ENCODE measurements at regions not wholly inside any gene's neighbourhood (a gene's known extent, or its start where the extent isn't known, plus 50 kb on each side); places are given as distances from the start of the nearest gene placed in this dataset.

- no peaks in the 10 kb centered on the region for H3K27me3 Mint-ChIP-seq
- H3K9me3 ChIP-seq (ENCODE audit: control insufficient read depth, low read length, poor library complexity, severe bottlenecking): no peaks in the 10 kb centered on the region
- H3K4me3 Mint-ChIP-seq: no peak overlapping the region
- no peaks in the 10 kb centered on the region for H3K4me1 Mint-ChIP-seq
- DNase-seq (no peak), ATAC-seq (no peak)
- no peak overlapping the region for H3K27ac Mint-ChIP-seq
- no peaks in the 10 kb centered on the region for H3K36me3 Mint-ChIP-seq (ENCODE audit: low read depth)
Observed at GRCh38 chr21:27372381-27372780, 405.5 kb upstream of the ADAMTS5 start.

GRCh38 chr21:27371975-27372331 lies 405.1 kb upstream of the ADAMTS5 start:
- Mint-ChIP-seq H3K27ac (no peak overlapping the region), H3K36me3 (ENCODE audit: low read depth) (no peaks in the 10 kb centered on the region), H3K4me3 (no peak overlapping the region), H3K4me1 (no peaks in the 10 kb centered on the region), H3K27me3 (no peaks in the 10 kb centered on the region)
- DNase-seq (no peak), ATAC-seq (no peak)
- no peaks in the 10 kb centered on the region for H3K9me3 ChIP-seq (ENCODE audit: control insufficient read depth, low read length, poor library complexity, severe bottlenecking)

DNA sequence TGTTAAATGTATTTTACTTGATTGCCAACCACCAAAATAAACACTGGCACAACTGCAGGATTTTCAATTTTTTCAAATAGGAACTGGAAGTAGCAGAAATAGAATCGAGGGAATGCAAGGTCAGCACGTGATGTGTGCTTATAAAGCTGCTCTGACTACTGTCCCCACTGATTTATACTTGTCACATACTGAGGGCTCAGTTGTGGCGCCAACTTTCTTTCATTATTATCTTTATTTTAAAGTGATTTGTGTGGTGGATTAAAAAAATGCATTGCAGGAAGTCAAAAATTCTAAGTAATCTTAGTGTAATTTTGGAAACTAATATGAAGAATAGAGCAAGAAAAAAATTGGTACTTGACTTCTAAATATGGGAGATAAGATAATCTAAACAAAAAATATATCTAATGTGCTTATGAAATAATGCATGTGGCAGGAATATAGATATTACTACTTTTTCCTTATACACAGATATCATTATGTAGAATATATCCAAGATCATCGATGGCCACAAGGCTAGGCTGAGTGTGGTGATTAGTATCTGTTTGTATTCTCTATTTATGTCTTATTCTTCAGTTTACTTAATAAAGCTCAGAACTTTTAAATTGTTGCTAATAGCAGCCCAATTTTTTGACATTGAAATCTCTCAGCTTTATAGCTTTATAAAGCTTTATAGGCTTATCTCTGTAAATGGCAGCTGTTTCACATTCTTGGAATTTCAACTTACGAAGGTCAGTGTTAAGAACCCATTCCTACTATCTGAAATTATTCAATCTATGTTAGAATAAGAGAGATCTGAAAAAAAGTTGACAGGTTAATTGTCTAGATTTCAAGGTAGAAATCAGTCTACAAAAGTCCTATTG lies 404.5 kb upstream of the ADAMTS5 start:
- DNase-seq: no peak
- H3K4me3 Mint-ChIP-seq: no peak overlapping the region
- no peak overlapping the region for H3K27ac Mint-ChIP-seq
- ATAC-seq: no peak
- H3K9me3 ChIP-seq (ENCODE audit: control insufficient read depth, low read length, poor library complexity, severe bottlenecking): no peaks in the 10 kb centered on the region
- H3K27me3 Mint-ChIP-seq: no peaks in the 10 kb centered on the region
- no peaks in the 10 kb centered on the region for H3K36me3 Mint-ChIP-seq (ENCODE audit: low read depth)
- H3K4me1 Mint-ChIP-seq: no peaks in the 10 kb centered on the region

- H3K4me3 Mint-ChIP-seq: no peak overlapping the region
- ATAC-seq: no peak
- no peak for DNase-seq
- no peaks in the 10 kb centered on the region for H3K27me3 Mint-ChIP-seq
- no peaks in the 10 kb centered on the region for H3K36me3 Mint-ChIP-seq (ENCODE audit: low read depth)
- H3K4me1 Mint-ChIP-seq: no peaks in the 10 kb centered on the region
- no peaks in the 10 kb centered on the region for H3K9me3 ChIP-seq (ENCODE audit: control insufficient read depth, low read length, poor library complexity, severe bottlenecking)
- no peak overlapping the region for H3K27ac Mint-ChIP-seq
Observed at GRCh38 chr21:27369978-27370571, 403.2 kb upstream of the ADAMTS5 start.

DNA sequence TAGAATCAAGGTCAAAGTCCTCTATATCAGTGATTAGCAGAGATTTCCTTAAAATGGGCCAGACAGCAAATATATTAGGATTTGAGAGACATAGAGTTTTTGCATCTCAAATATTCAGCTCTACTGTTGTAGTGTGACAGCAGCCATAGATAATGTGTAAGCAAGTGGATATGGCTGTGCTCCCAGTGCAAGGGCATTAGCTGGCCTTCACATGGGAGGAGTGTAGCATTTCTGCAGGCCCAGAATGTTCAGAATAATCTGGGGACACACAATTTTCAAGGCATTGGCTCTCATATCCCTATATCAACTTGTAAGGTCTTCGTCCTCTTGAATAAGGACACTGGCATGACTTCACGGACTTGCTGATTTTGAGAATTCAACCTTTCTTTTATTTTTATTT lies 402.3 kb upstream of the ADAMTS5 start:
- H3K36me3 Mint-ChIP-seq (ENCODE audit: low read depth): no peaks in the 10 kb centered on the region
- DNase-seq (no peak), ATAC-seq (no peak)
- no peaks in the 10 kb centered on the region for H3K27me3 Mint-ChIP-seq
- no peaks in the 10 kb centered on the region for H3K4me1 Mint-ChIP-seq
- no peaks in the 10 kb centered on the region for H3K9me3 ChIP-seq (ENCODE audit: control insufficient read depth, low read length, poor library complexity, severe bottlenecking)
- no peak overlapping the region for H3K27ac Mint-ChIP-seq
- H3K4me3 Mint-ChIP-seq: no peak overlapping the region

DNA sequence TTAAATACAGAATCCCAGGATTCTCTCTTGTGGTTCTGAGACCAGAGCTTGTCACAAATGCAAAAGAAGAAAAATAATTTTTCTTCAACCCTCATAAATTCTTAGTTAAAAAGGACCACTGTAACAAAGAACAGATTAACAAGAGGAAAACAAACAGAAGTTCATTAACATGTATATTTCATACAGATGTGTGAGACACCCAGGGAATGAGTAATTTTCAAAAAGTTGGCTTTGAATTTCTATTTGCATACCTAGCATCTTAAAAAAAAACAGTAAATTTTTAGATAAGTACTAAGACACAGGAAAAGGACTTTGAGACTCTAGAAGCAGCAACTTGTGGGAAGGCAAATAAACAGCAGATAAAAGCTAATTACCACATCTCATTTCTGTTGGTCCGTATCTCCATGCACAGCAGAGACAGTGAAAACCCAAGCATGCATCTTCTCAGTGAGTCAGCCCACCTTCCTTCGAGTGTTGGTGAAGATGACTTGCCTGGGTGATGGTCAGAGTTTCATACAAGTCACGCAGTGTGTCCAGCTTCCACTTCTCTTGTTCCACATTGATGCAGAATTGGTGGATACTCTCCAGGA lies 399.9 kb upstream of the ADAMTS5 start:
- Mint-ChIP-seq H3K27ac (no peak overlapping the region), H3K36me3 (ENCODE audit: low read depth) (no peaks in the 10 kb centered on the region), H3K4me3 (no peak overlapping the region), H3K27me3 (no peaks in the 10 kb centered on the region), H3K4me1 (no peaks in the 10 kb centered on the region)
- DNase-seq: no peak
- no peaks in the 10 kb centered on the region for H3K9me3 ChIP-seq (ENCODE audit: control insufficient read depth, low read length, poor library complexity, severe bottlenecking)
- no peak for ATAC-seq

DNA sequence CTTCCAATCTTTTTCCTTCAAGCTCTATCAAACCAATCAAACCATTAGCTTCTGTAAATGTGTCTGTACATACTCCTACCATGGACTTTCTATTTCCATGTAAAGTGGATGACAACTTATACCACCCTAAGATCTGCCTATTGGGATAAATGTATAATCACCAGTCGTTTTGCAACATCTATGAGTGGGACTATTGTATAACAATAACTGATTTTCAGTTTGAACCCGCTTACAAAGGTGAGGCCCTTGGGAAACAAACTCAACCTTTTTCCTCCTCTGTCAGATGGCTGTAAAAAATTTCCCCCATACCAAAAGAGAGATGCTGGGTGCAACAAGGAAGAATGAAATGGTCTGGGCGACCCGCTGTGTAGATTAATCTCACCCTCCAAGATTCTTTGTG lies 399.1 kb upstream of the ADAMTS5 start:
- Mint-ChIP-seq H3K27me3 (no peaks in the 10 kb centered on the region), H3K4me3 (no peak overlapping the region), H3K36me3 (ENCODE audit: low read depth) (no peaks in the 10 kb centered on the region), H3K4me1 (no peaks in the 10 kb centered on the region), H3K27ac (no peak overlapping the region)
- no peaks in the 10 kb centered on the region for H3K9me3 ChIP-seq (ENCODE audit: control insufficient read depth, low read length, poor library complexity, severe bottlenecking)
- DNase-seq (no peak), ATAC-seq (no peak)

GRCh38 chr21:27365394-27365793 lies 398.5 kb upstream of the ADAMTS5 start:
- ATAC-seq: no peak
- DNase-seq: no peak
- H3K9me3 ChIP-seq (ENCODE audit: control insufficient read depth, low read length, poor library complexity, severe bottlenecking): no peaks in the 10 kb centered on the region
- Mint-ChIP-seq H3K27me3 (no peaks in the 10 kb centered on the region), H3K4me1 (no peaks in the 10 kb centered on the region), H3K27ac (no peak overlapping the region), H3K36me3 (ENCODE audit: low read depth) (no peaks in the 10 kb centered on the region), H3K4me3 (no peak overlapping the region)

DNA sequence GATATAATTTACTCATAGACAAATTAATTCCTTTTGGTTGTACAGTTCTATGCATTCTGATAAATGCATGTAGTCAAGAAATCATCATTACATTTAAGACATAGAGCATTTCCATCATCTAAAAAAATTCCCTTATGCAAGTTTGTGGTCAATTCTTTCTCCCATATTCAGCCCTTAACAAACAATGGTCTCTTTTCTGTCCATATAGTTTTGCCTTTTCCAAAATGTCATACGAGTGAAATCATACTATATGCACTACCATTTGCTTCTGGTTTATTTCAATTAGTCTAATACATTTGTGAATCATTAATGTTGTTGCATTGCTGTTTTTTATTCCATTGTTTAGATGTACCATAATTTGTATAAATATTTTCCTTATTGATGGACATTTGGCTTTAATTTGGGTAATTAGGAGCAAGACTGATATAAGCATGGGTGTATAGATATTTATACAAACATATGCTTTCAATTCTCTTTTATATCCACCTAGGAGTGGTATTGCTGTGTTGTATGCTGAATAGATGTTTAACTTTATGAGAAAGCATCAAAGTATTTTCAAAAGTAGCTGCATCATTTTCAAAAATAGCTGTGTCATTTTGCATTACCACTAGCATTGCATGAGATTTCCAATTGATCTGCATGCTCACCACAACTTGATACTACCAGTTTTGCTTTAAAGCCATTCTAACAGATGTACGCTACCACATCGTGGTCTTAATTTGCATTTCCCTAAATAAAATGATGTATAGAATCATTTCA lies 397.0 kb upstream of the ADAMTS5 start:
- Mint-ChIP-seq H3K4me3 (no peak overlapping the region), H3K27me3 (no peaks in the 10 kb centered on the region), H3K4me1 (no peaks in the 10 kb centered on the region), H3K36me3 (ENCODE audit: low read depth) (no peaks in the 10 kb centered on the region), H3K27ac (no peak overlapping the region)
- ATAC-seq: no peak
- no peaks in the 10 kb centered on the region for H3K9me3 ChIP-seq (ENCODE audit: control insufficient read depth, low read length, poor library complexity, severe bottlenecking)
- DNase-seq: no peak

DNA sequence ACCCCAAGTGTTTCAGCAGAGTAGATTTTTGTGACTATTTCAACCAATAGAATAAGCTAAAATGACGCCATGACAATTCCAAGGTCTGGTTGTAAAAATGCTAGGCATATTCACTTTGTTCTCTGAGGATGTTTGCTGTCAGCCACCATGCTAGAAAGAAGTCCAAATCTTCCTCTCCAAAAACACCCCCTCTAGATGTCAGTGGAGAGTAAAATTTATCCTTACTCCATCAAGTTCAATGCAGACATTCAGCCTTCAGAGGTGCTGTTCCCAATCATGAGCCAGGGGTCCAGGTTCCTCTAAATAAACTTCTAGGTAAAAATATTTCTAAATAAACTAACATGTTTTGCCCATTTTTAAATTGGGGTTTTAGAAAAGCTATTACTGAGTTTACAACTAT lies 395.4 kb upstream of the ADAMTS5 start:
- Mint-ChIP-seq H3K27ac (no peak overlapping the region), H3K27me3 (no peaks in the 10 kb centered on the region), H3K36me3 (ENCODE audit: low read depth) (no peaks in the 10 kb centered on the region), H3K4me1 (no peaks in the 10 kb centered on the region), H3K4me3 (no peak overlapping the region)
- DNase-seq: no peak
- H3K9me3 ChIP-seq (ENCODE audit: control insufficient read depth, low read length, poor library complexity, severe bottlenecking): no peaks in the 10 kb centered on the region
- ATAC-seq: no peak

DNA sequence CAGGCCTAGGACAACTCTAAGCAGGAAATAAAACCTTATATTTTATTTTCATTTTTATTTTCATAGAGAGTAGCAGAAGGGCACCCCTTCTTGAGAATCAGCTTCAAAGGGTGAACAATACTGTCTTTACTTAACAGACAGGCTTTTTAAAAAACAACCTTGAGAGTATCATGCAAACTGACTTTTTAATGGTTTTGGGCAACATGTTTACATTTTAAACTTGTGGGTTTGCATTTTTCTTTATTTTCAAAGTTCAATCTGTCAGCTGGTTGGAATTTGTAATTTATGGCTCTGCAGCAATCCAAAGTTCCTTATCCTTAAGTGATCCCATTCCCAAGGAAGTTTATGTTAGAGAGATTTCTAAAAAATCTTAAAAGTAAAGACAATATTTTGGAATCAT lies 392.3 kb upstream of the ADAMTS5 start:
- no peaks in the 10 kb centered on the region for H3K4me1 Mint-ChIP-seq
- H3K36me3 Mint-ChIP-seq (ENCODE audit: low read depth): no peaks in the 10 kb centered on the region
- H3K4me3 Mint-ChIP-seq: no peak overlapping the region
- ATAC-seq: no peak
- no peak overlapping the region for H3K27ac Mint-ChIP-seq
- no peaks in the 10 kb centered on the region for H3K27me3 Mint-ChIP-seq
- DNase-seq: no peak
- H3K9me3 ChIP-seq (ENCODE audit: control insufficient read depth, low read length, poor library complexity, severe bottlenecking): no peaks in the 10 kb centered on the region

DNA sequence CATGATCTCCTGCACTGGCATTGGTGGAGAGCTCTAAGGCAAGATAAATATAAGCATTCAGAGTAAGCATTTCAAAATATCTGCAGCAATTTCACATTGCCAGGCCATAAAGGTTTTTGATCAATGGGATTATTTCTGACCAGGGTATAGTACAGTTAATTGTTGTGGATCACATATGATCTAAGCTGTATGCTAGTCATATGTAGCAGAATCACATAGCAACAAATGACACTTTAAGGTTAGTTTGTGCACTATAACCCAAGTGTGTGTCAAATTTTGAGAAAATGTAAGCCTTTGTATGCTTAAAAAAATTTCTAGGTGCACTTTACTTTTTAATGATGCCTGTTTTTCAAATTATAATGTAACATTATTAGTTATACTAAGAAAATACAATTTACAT lies 386.0 kb upstream of the ADAMTS5 start:
- Mint-ChIP-seq H3K36me3 (ENCODE audit: low read depth) (no peaks in the 10 kb centered on the region), H3K27me3 (no peaks in the 10 kb centered on the region), H3K27ac (no peak overlapping the region), H3K4me3 (no peak overlapping the region), H3K4me1 (no peaks in the 10 kb centered on the region)
- H3K9me3 ChIP-seq (ENCODE audit: control insufficient read depth, low read length, poor library complexity, severe bottlenecking): no peaks in the 10 kb centered on the region
- ATAC-seq (no peak), DNase-seq (no peak)

- H3K27me3 Mint-ChIP-seq: no peaks in the 10 kb centered on the region
- ATAC-seq: no peak
- H3K9me3 ChIP-seq (ENCODE audit: control insufficient read depth, low read length, poor library complexity, severe bottlenecking): no peaks in the 10 kb centered on the region
- no peaks in the 10 kb centered on the region for H3K36me3 Mint-ChIP-seq (ENCODE audit: low read depth)
- no peak overlapping the region for H3K4me3 Mint-ChIP-seq
- H3K4me1 Mint-ChIP-seq: no peaks in the 10 kb centered on the region
- no peak for DNase-seq
- H3K27ac Mint-ChIP-seq: no peak overlapping the region
Observed at GRCh38 chr21:27346041-27346448, 379.2 kb upstream of the ADAMTS5 start.
